Effector CD4-positive, alpha-beta T cell (primary cell): ENCODE measurements at regions not wholly inside any gene's neighbourhood (a gene's known extent, or its start where the extent isn't known, plus 50 kb on each side); places are given as distances from the start of the nearest gene placed in this dataset.
A peak's percentile ranks its signal among the peaks of the same experiment; 100 is the strongest.
"Not testable (repeated sequence)": the region's sequence is repeated elsewhere in the genome, so short reads cannot be mapped to it uniquely, and the experiment has no call there.

Experiments
- DNase-seq: peaks from one replicate; pipeline ENCODE4 v3.0.0-alpha.2; 2020

DNA sequence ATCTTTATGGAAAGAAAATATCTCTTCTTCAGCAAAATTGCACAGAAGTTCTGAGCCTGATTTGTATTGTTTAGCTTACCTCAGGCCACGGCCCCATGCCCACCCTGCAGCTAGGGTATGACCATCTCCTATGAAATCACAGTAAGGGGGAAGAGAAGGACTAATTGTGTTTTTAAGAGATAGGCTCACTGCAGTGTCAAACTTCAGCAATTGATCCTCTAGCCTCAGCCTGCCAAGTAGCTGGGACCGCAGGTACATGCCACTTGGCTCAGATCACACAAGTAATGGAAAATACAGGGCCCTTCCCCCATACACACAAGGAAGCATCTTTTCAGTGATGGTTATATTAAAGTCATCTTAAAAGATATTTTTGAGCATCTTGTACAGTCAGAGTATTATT lies 60.0 kb downstream of the DMAC1 start:
- DNase-seq: no peak

GRCh38 chr9:7735311-7735710 lies 64.3 kb downstream of the DMAC1 start:
- no peak for DNase-seq

DNA sequence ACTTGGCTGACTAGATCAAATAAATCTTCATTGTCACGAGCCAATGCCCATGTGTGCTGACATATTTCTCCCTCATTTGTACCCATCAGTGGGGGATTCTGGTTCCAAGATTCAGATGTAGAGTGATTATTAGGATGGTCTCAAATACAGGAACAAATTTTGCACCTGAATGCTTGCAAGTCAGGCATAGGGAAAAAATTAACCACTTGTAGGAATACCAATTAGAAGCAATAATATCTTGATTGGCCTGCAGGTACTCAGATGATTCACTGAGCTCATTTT lies 69.5 kb downstream of the DMAC1 start:
- no peak for DNase-seq

DNA sequence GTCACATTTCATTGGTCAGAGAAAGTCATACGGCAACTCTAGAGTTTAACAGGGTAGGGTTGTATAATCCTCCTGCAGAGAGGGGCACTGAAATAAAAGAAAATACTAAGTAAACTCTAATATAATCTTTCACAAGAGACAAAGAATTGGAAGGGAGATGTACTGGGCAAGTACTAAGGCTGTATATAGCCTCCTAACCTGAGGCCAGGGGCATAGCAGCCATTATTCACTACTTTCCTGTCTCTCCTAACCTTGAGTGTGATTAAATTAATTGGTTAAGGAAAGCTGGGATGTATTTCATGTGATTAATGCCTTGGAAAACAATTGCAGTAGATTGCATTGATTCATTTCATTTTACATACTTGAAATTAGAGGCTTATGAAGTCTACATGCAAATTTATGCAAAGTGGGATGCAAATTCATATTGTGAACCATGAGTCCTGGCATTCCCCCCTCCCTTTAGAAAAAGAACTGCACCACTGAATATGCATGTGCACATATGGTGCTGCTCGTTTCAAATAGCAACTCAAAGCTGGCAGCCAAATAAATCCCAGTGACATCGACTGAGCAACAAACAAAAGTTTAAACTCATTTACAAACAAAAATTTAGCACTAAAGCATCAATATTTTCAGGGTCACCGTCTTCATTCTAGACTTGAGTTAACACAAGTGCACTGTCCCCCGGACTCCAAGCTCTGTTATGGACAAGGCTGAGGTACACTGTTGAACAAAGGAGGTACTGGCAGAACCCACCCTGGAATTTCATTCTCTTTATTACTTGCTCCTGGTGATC lies 70.0 kb downstream of the DMAC1 start:
- DNase-seq: no peak

- no peak for DNase-seq
Observed at GRCh38 chr9:7721291-7721690, 78.3 kb downstream of the DMAC1 start.

- not testable (repeated sequence) for DNase-seq
Observed at GRCh38 chr9:7713088-7713487, 86.5 kb downstream of the DMAC1 start.

- no peak for DNase-seq
Observed at GRCh38 chr9:7710686-7711085, 88.9 kb downstream of the DMAC1 start.

- no peak for DNase-seq
Observed at GRCh38 chr9:7707934-7708333, 91.6 kb downstream of the DMAC1 start.

DNA sequence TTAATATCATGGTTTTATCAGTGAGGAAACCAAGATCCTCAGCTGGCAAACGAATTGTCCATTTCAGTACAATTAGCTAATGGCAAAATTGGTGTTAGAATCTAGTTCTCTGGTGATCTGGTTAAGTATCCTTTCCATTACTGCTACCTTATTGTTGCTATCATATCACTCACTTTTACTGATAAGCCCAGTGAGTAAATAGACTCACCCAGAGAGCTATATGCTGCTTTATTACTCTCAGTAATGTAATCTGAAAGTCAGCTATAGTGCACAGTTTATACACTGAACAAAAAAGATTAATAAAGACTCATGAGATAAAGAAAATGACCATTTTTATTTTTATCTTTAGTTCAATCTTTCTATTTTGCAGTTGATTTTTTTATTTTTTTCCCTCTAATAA lies 95.0 kb downstream of the DMAC1 start:
- no peak for DNase-seq

DNA sequence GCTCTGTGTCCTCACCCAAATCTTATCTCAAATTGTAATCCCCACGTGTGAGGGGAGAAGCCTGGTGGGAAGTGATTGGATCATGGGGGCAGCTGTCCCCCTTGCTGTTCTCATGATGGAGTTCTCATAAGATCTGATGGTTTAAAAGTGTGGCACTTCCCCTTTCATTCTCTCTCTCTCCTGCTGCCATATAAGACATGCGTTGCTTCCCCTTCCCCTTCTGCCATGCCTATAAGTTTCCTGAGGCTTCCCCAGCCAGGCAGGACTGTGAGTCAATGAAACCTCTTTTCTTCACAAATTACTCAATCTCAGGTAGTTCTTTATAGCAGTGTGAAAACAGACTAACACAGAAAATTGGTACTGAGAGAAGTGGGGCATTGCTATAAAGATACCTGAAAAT lies 107.7 kb downstream of the DMAC1 start:
- DNase-seq: no peak

DNA sequence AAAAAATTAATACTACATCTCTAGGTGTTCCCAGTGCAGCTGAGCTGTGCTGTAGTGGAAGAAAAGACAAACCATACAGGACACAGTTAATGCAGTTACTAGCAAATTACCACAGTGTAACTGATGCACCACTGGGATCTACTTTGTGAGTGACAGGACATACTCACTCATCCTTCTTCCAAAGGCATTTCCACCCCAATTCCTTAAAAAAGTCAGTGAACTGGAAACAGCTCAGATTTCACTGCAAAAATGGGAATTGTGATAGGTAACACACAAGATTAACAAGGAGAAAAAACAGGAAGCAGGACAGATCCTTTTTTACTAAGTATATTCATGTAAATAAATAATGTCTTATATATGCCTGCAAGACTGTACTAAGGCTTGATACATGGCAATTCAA lies 109.6 kb downstream of the DMAC1 start:
- no peak for DNase-seq

DNA sequence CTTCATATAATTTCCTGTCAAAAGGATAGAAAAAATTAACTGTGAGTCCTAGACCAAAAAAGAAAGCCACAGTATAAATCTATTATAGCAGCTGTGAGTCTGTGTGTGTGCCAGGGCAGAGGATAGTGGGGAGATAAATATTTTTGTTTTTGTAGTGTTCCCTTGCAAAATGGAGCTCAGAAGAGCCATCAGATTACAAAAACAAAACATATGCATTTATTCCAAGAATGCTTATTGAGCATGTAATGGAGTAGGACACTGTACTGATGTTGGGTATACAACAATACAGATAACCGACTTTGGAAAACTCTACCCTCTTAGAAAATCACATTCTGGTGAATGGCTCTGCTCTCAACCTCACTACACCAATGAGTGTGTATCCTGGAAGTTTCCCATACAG lies 111.0 kb downstream of the DMAC1 start:
- no peak for DNase-seq

DNA sequence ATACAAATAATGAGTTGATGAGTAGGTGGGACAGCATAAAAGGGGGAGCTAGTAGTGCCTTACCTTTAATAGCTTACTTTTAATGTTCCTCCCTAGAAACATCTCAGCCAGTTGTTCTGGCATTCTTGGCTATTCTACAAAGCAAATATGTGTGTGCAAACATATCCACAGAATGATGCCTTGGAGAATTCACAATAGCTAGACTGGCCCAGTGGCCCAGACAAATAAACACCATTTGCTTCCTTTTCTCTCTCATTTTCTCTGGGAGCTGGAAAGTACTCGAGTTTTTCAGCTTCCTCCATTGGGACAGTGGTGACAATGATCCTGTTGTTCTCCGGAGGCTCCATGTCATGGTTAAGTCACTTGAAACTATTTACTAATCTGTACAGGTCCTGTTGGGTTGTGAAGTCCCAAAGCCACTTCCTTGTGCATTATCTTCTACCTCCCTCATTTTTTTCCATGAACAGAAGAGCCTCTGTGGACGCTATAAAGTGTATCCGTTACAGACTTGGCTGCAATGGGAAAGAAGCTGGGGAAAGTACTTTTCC lies 122.9 kb downstream of the DMAC1 start:
- no peak for DNase-seq

GRCh38 chr9:7671847-7672246 lies 127.7 kb downstream of the DMAC1 start:
- no peak for DNase-seq

- no peak for DNase-seq
Observed at GRCh38 chr9:7668541-7668940, 131.0 kb downstream of the DMAC1 start.

GRCh38 chr9:7665874-7666273 lies 133.7 kb downstream of the DMAC1 start:
- DNase-seq: no peak

- no peak for DNase-seq
Observed at GRCh38 chr9:7659766-7660165, 139.8 kb downstream of the DMAC1 start.

DNA sequence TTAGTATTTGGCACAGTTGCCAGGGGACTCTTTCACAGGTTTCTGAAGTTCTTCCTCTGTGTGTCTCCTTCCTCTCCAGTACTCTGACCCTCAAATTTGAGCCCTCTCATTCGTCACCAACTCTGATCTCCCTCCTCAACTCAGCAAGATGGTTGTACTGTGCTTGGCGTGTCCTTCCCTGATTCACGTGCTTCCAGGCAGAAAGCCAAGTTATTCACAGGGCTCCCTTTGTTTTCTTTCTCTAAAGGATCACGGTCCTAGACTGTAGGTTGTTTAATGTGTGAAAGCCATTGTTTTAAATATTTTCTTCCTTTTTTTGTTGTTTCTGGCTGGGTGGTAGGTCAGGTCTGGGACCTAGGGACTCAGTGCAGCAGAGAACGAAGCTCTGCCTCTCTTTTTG lies 142.9 kb downstream of the DMAC1 start:
- DNase-seq: no peak

- DNase-seq: no peak
Observed at GRCh38 chr9:7653262-7653661, 146.3 kb downstream of the DMAC1 start.

GRCh38 chr9:7640231-7640630 lies 159.3 kb downstream of the DMAC1 start:
- no peak for DNase-seq

DNA sequence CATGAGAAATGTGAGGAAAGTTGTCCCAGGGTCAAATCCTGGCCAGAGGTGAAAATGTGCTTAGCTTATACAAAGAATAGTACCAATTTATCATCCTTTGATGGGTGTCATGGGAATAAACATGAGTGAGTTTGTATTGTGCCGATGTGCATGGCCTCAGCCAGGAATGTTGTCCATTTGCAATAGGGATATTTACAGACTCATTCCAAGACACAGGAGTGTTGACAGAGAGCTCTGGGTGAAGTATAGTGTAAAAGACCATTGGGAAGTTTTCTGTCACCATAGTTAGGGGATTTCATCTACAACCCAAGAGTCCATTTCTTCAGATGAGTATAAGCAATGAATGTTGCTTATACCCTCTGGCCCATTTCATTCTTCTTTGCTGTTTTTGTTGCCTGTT lies 160.1 kb downstream of the DMAC1 start:
- DNase-seq: no peak

- no peak for DNase-seq
Observed at GRCh38 chr9:7636838-7637467, 162.6 kb downstream of the DMAC1 start.

GRCh38 chr9:7636309-7636708 lies 163.3 kb downstream of the DMAC1 start:
- DNase-seq: no peak

- DNase-seq: peak; percentile 9
Observed at GRCh38 chr9:7626571-7627029, 173.0 kb downstream of the DMAC1 start.

DNA sequence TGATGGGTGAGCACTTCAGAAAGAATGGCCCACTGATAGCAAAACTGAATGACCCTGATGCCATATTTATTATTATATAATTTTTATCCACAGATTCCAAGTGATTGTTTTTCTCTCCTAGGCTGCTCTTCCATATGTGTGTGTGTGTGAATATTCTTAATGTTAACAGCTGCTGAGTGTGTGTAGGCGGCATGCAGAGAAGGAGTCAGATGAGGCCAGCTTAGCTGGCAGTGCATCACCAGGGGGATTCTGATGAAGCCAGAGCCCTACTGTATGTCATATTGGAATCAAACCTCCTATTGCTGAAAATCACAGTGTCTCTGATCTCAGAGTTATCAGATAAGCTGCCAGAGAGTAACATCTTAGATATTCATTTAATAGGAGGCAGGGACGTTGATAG lies 177.1 kb downstream of the DMAC1 start:
- DNase-seq: no peak
